Activated T-helper 2 cell treated with anti-CD3 and anti-CD28 coated beads, Interferon-gamma antibody, Interleukin-2, Interleukin-4, amounts not matched to agents 10 μg/mL and 5 μg/mL and 100 μg/mL, durations not matched to agents 14 hours and 24 hours and 36 hours (primary cell): ENCODE measurements at regions not wholly inside any gene's neighbourhood (a gene's known extent, or its start where the extent isn't known, plus 50 kb on each side); places are given as distances from the start of the nearest gene placed in this dataset.
A peak's percentile ranks its signal among the peaks of the same experiment; 100 is the strongest.
"Not testable (repeated sequence)": the region's sequence is repeated elsewhere in the genome, so short reads cannot be mapped to it uniquely, and the experiment has no call there.

Source experiments
- DNase-seq: peaks from one replicate; pipeline ENCODE4 v3.0.0; 2021; ENCODE audit warnings: low spot score
- H3K27ac Mint-ChIP-seq: one replicate; pipeline ENCODE4 v1.8.0; 2021; ENCODE audit warnings: mixed read lengths
- H3K27me3 Mint-ChIP-seq: one replicate; pipeline ENCODE4 v1.8.0; 2021; ENCODE audit warnings: low read depth, mixed read lengths
- H3K36me3 Mint-ChIP-seq: one replicate; pipeline ENCODE4 v1.8.0; 2021; ENCODE audit warnings: low read depth, mixed read lengths
- H3K4me1 Mint-ChIP-seq: one replicate; pipeline ENCODE4 v1.8.0; 2021; ENCODE audit warnings: low read depth, mixed read lengths
- H3K4me3 Mint-ChIP-seq: one replicate; pipeline ENCODE4 v1.8.0; 2021; ENCODE audit warnings: low read depth, mild to moderate bottlenecking, moderate library complexity, mixed read lengths
- H3K9me3 Mint-ChIP-seq: one replicate; pipeline ENCODE4 v1.8.0; 2021; ENCODE audit warnings: mixed read lengths
- intact Hi-C: fragments of 100-400 bp; cut with micrococcal nuclease; formaldehyde crosslinking; loops from one replicate; pipeline ENCODE4 v1.15.1; 2023

GRCh38 chr2:132068407-132068806 is 93.3 kb downstream of the ANKRD30BL start:
- H3K9me3 Mint-ChIP-seq, H3K4me3 Mint-ChIP-seq, DNase-seq, H3K27me3 Mint-ChIP-seq, H3K27ac Mint-ChIP-seq, H3K36me3 Mint-ChIP-seq, intact Hi-C loops, H3K4me1 Mint-ChIP-seq: not testable (repeated sequence)

- DNase-seq, H3K36me3 Mint-ChIP-seq, H3K27me3 Mint-ChIP-seq, H3K9me3 Mint-ChIP-seq, H3K4me3 Mint-ChIP-seq, H3K4me1 Mint-ChIP-seq, intact Hi-C loops, H3K27ac Mint-ChIP-seq: not testable (repeated sequence)
Measured at GRCh38 chr2:132065391-132065790, 96.4 kb downstream of the ANKRD30BL start.

DNA sequence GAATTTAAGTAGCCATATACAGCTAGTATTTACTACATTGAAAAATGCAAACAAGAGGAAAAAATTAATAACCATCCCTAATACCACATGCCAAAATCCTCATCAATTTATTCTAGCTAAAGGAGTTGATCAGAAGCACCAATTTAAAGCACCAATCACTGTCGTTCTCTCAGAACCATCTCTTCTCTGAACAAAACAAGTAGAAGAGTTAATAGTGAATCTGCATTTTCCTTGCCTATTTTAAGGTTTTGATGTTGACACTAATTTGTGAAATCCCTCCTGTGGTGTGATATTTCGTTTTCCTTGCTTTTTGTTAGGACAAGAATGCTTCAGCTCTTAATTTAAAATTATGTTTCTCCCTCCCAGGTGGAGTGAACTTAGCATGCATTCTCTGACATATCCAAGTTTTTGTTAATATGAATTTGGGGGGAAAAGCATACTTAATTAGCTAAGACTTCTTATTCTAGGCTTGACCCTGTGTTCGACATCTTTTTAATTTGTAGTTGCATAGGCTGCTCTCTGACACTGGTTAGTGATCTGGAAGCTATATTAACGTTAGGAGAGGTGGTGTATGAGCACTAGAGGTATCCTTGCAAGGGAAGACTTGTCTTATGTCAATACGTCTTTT is 122.0 kb downstream of the ANKRD30BL start:
- H3K9me3 Mint-ChIP-seq, H3K36me3 Mint-ChIP-seq, H3K4me1 Mint-ChIP-seq, intact Hi-C loops, H3K27ac Mint-ChIP-seq, H3K4me3 Mint-ChIP-seq, DNase-seq: not testable (repeated sequence)
- H3K27me3 Mint-ChIP-seq, result peaks cover 30% of the 10 kb centered on the region

- not testable (repeated sequence) for H3K4me3 Mint-ChIP-seq, H3K36me3 Mint-ChIP-seq
Measured at GRCh38 chr2:132038883-132039235, 122.9 kb downstream of the ANKRD30BL start.

GRCh38 chr2:132038179-132038882 is 123.4 kb downstream of the ANKRD30BL start:
- H3K9me3 Mint-ChIP-seq, result no peaks in the 10 kb centered on the region
- DNase-seq, result no peak
- no peaks in the 10 kb centered on the region for H3K36me3 Mint-ChIP-seq
- H3K27ac Mint-ChIP-seq, result no peak overlapping the region
- H3K27me3 Mint-ChIP-seq, result peaks cover 28% of the 10 kb centered on the region
- intact Hi-C loops, result no loop called here
- H3K4me1 Mint-ChIP-seq, result no peaks in the 10 kb centered on the region
- H3K4me3 Mint-ChIP-seq, result no peak overlapping the region

More at GRCh38 chr2:132038883-132039235, 122.9 kb downstream of the ANKRD30BL start:
- H3K27ac Mint-ChIP-seq, DNase-seq, intact Hi-C loops, H3K9me3 Mint-ChIP-seq, H3K4me1 Mint-ChIP-seq: not testable (repeated sequence)
- peaks cover 30% of the 10 kb centered on the region for H3K27me3 Mint-ChIP-seq

DNA sequence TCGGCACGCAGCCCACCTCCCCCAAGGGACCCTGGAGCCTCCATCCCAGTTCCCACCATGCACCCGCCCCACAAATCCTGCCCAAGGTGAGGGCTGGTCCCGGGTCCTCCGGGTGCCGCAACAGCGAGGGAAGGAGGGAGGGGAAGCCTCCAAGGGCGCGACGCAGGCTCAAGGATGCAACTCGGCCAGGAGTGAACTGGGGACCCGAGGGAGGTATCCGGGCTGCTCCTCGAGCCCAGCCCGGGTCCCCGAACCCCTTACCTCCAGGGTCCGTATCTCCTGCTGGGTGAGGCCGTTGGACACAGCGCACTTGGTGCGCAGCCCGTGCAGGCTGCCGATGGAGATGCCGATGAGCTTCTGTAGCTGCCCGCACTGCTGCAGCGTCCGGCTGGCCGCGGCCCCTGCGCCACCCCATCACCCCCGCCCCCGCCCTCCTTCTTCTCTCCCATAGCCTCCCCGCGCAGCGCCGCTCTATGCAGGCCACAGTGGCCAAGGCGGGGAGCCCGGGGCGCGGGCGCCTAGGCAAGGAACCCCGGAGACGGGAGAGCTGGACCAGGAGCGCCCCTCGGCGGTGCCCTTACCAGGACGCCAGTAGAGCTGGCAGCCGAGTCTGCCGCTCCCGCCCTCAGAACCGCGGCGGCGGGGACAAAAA is 124.1 kb downstream of the ANKRD30BL start:
- Mint-ChIP-seq H3K27ac (no peak overlapping the region), H3K36me3 (no peaks in the 10 kb centered on the region), H3K4me3 (no peak overlapping the region), H3K27me3 (peaks cover 27% of the 10 kb centered on the region), H3K9me3 (no peaks in the 10 kb centered on the region), H3K4me1 (no peaks in the 10 kb centered on the region)
- intact Hi-C loops, result no loop called here
- DNase-seq, result no peak

DNA sequence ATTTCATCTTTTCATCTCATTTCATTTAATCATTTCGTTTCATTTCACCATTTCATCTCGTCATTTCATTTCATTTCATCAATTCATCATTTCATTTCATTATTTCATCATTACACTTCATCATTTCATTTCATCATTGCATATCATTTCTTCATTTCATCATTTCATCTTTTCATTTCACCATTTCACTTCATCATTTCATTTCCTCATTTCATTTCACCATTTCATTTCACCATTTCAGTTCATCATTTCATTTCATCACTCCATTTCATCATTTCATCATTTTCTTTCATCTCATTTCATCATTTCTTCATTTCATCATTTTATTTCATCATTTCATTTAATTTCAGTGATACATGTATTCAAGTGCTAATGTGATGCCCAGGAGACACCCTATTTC is 127.1 kb downstream of the ANKRD30BL start:
- H3K36me3 Mint-ChIP-seq, result no peaks in the 10 kb centered on the region
- no peaks in the 10 kb centered on the region for H3K9me3 Mint-ChIP-seq
- no peak overlapping the region for H3K27ac Mint-ChIP-seq
- H3K4me3 Mint-ChIP-seq, result no peak overlapping the region
- DNase-seq, result no peak
- intact Hi-C loops, result no loop called here
- H3K27me3 Mint-ChIP-seq, result peaks cover 16% of the 10 kb centered on the region
- no peaks in the 10 kb centered on the region for H3K4me1 Mint-ChIP-seq

DNA sequence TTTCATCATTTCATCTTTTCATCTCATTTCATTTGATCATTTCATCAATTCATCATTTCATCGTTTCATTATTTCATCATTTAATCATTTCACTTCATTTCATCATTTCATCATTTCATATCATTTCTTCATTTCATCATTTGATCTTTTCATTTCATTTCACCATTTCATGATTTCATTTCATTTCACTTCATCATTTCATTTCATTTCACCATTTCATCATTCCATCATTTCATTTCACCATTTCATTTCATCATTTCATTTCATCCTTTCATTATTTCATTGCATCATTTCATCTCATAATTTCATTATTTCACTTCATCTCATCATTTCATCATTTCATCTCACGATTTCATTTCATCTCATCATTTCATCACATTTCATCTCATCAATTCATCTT is 127.8 kb downstream of the ANKRD30BL start:
- Mint-ChIP-seq H3K4me1 (no peaks in the 10 kb centered on the region), H3K4me3 (no peak overlapping the region), H3K27me3 (peaks cover 10% of the 10 kb centered on the region), H3K9me3 (no peaks in the 10 kb centered on the region), H3K36me3 (no peaks in the 10 kb centered on the region), H3K27ac (no peak overlapping the region)
- intact Hi-C loops, result no loop called here
- DNase-seq, result no peak

GRCh38 chr2:132033365-132033764 is 128.4 kb downstream of the ANKRD30BL start:
- no peak overlapping the region for H3K27ac Mint-ChIP-seq
- H3K9me3 Mint-ChIP-seq, result no peaks in the 10 kb centered on the region
- no peaks in the 10 kb centered on the region for H3K36me3 Mint-ChIP-seq
- DNase-seq, result no peak
- H3K4me3 Mint-ChIP-seq, result no peak overlapping the region
- intact Hi-C loops, result no loop called here
- H3K27me3 Mint-ChIP-seq, result peaks cover 7% of the 10 kb centered on the region
- H3K4me1 Mint-ChIP-seq, result no peaks in the 10 kb centered on the region

DNA sequence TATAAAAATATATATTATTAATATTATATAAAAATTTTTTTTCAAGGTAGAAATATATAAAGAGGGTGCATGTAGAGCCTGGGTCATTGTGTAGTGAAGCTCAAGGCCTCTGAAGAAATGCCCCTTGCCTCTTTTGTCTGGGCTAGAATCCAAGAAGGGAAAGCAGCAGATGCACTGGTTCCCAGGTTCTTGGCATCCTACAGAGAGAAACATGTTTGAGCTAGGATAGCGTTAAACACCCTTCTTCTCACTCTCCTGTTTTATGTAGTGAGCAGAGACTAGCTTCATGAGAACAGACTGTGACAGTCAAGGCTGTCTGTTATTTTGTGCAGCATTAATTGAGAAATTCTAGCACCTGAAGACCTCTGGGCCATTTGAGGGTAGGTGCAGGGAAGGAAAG is 149.7 kb downstream of the ANKRD30BL start:
- H3K36me3 Mint-ChIP-seq, intact Hi-C loops, H3K9me3 Mint-ChIP-seq, H3K27ac Mint-ChIP-seq, DNase-seq, H3K4me1 Mint-ChIP-seq, H3K4me3 Mint-ChIP-seq: not testable (repeated sequence)
- H3K27me3 Mint-ChIP-seq, result peaks cover 31% of the 10 kb centered on the region

GRCh38 chr2:132009874-132010521 is 151.8 kb downstream of the ANKRD30BL start:
- Mint-ChIP-seq H3K4me1 (no peaks in the 10 kb centered on the region), H3K27me3 (peaks cover 31% of the 10 kb centered on the region), H3K36me3 (no peaks in the 10 kb centered on the region), H3K9me3 (no peaks in the 10 kb centered on the region), H3K4me3 (no peak overlapping the region), H3K27ac (no peak overlapping the region)
- DNase-seq, result no peak
- intact Hi-C loops, result no loop called here

- Mint-ChIP-seq H3K9me3 (no peaks in the 10 kb centered on the region), H3K4me1 (no peaks in the 10 kb centered on the region), H3K36me3 (no peaks in the 10 kb centered on the region), H3K27me3 (peaks cover 31% of the 10 kb centered on the region), H3K27ac (peak overlapping the region; percentile 50), H3K4me3 (no peak overlapping the region)
- no peak for DNase-seq
- intact Hi-C loops, result no loop called here
Measured at GRCh38 chr2:132009177-132009873, 152.4 kb downstream of the ANKRD30BL start.
